ENCODE measurements at regions not wholly inside any gene's neighbourhood (a gene's known extent, or its start where the extent isn't known, plus 50 kb on each side); places are given as distances from the start of the nearest gene placed in this dataset.
"Not testable (repeated sequence)": the region's sequence is repeated elsewhere in the genome, so short reads cannot be mapped to it uniquely, and the experiment has no call there.

DNA sequence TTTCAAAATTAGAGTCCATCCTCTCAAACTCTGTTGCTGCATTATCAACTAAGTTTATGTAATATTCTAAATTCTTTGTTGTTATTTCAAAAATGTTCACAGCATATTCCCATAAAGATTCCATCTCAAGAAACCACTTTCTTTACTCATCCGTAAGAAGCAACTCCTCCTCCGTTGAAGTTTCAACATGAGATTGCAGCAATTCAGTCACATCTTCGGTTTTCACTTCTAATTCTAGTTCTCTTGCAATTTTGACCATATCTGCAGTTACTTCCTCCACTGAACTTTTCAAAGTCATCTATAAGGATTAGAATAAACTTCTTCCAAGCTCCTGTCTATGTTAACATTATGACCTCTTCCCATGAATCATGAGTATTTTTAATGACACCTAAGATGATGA, 216.6 kb upstream of the SLC7A11 start:
- ATAC-seq (ENCODE audit: insufficient number of reproducible peaks, low FRiP score, low read depth) (no peak), DNase-seq (ENCODE audit: low spot score) (no peak)
- H3K27ac ChIP-seq = no peak overlapping the region
- H3K9me3 ChIP-seq = no peaks in the 10 kb centered on the region
- TF ChIP-seq, protein P1, sequence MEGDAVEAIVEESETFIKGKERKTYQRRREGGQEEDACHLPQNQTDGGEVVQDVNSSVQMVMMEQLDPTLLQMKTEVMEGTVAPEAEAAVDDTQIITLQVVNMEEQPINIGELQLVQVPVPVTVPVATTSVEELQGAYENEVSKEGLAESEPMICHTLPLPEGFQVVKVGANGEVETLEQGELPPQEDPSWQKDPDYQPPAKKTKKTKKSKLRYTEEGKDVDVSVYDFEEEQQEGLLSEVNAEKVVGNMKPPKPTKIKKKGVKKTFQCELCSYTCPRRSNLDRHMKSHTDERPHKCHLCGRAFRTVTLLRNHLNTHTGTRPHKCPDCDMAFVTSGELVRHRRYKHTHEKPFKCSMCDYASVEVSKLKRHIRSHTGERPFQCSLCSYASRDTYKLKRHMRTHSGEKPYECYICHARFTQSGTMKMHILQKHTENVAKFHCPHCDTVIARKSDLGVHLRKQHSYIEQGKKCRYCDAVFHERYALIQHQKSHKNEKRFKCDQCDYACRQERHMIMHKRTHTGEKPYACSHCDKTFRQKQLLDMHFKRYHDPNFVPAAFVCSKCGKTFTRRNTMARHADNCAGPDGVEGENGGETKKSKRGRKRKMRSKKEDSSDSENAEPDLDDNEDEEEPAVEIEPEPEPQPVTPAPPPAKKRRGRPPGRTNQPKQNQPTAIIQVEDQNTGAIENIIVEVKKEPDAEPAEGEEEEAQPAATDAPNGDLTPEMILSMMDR (IDR thresholded peaks at IDR 0.05) = no peak
- H3K36me3 ChIP-seq = no peaks in the 10 kb centered on the region
- no peaks in the 10 kb centered on the region for H3K27me3 ChIP-seq (replicated peaks; ENCODE audit: insufficient read depth)
- H3K4me1 ChIP-seq (ENCODE audit: control insufficient read depth in 1 of 2, low read depth in 2 of 2) = no peaks in the 10 kb centered on the region
- H3K4me3 ChIP-seq = no peak overlapping the region

DNA sequence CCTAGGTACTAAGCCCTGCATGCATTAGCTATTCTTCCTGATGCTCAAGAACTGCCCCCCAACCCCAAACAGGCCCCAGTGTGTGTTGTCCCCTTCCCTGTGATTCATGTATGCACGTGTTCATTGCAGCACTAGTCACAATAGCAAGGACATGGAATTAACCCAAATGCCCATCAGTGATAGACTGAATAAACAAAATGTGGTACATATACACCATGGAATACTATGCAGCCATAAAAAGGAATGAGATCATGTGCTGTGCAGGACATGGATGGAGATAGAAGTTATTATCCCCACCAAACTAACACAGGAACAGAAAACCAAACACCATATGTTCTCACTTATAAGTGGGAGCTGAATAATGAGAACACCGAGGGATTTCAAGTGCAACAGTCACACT, 214.2 kb upstream of the SLC7A11 start:
- H3K4me1 ChIP-seq (ENCODE audit: control insufficient read depth in 1 of 2, low read depth in 2 of 2); DNase-seq (ENCODE audit: low spot score); H3K27me3 ChIP-seq (replicated peaks; ENCODE audit: insufficient read depth); H3K36me3 ChIP-seq; H3K4me3 ChIP-seq; H3K9me3 ChIP-seq; ATAC-seq (ENCODE audit: insufficient number of reproducible peaks, low FRiP score, low read depth); H3K27ac ChIP-seq: not testable (repeated sequence)

DNA sequence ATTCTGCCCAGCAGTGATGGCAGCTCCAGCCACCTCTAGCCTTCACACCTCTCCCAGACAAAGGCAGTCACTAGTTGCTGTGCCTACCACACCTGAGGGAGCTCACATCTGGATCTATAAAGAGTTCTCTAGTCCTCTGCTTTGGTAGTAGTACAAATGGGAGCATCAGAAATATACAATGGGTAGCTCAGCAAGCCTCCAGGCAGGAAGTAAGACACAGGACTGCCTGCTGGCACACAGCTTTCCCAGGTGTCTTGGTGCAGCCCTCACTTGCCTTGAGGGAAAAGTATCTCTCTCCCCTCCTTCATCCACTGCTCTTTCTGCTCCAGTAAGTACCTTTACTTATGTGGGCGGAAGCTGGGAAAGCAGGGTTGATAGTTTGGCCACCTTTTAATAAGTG, 212.9 kb upstream of the SLC7A11 start:
- no peaks in the 10 kb centered on the region for H3K9me3 ChIP-seq
- no peak overlapping the region for H3K4me3 ChIP-seq
- H3K36me3 ChIP-seq = no peaks in the 10 kb centered on the region
- H3K27me3 ChIP-seq (replicated peaks; ENCODE audit: insufficient read depth) = no peaks in the 10 kb centered on the region
- TF ChIP-seq, protein P1 (IDR thresholded peaks at IDR 0.05) = no peak
- DNase-seq (ENCODE audit: low spot score) (no peak), ATAC-seq (ENCODE audit: insufficient number of reproducible peaks, low FRiP score, low read depth) (no peak)
- peaks cover 0 to 4% of the 10 kb centered on the region in 2 donors for H3K4me1 ChIP-seq (ENCODE audit: control insufficient read depth in 1 of 2, low read depth in 2 of 2)
- H3K27ac ChIP-seq = no peak overlapping the region

DNA sequence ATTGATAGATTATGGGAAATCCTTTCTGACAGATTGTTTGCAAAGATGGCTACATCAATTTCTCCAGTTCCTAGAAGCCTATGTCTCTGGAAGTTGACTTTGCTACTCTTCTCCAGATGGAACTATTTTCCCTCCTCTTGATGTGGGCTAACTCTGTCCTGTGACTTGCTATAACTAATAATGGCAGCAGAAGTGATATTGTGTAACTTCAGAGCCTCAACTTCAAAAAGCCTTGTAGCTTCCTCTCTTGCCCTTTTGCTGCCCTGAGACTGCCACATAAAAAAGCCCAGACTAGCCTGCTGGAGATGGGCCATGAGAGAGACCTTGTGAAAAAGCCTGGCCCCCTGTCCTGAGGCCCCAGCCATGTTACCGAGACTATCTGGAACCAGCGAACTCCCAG, 210.7 kb upstream of the SLC7A11 start:
- H3K36me3 ChIP-seq = no peaks in the 10 kb centered on the region
- H3K27me3 ChIP-seq (replicated peaks; ENCODE audit: insufficient read depth) = no peaks in the 10 kb centered on the region
- DNase-seq (ENCODE audit: low spot score) (no peak), ATAC-seq (ENCODE audit: insufficient number of reproducible peaks, low FRiP score, low read depth) (no peak)
- TF ChIP-seq, protein P1 (IDR thresholded peaks at IDR 0.05) = no peak
- no peaks in the 10 kb centered on the region for H3K9me3 ChIP-seq
- H3K4me3 ChIP-seq = no peak overlapping the region
- peaks cover 0 to 4% of the 10 kb centered on the region in 2 donors for H3K4me1 ChIP-seq (ENCODE audit: control insufficient read depth in 1 of 2, low read depth in 2 of 2)
- no peak overlapping the region for H3K27ac ChIP-seq

DNA sequence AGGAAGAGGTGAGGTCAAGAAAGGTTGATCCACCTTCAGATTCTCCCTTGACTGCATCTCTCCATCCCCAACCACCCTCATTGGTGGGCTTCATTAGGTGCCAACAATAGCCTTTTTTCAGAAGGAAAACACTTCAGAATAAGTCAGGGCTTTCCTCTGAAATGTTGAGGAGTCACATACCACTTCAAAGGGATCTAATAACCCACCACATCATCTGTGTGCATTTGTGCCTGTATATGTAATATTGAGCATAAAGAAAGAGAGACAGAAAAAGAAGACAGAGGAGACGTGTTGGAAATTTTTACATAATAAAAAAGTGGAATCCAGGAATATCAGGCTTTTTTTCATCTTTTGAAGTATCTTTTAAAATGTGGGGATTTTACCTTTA, 209.1 kb upstream of the SLC7A11 start:
- TF ChIP-seq, protein P1 (IDR thresholded peaks at IDR 0.05) = no peak

DNA sequence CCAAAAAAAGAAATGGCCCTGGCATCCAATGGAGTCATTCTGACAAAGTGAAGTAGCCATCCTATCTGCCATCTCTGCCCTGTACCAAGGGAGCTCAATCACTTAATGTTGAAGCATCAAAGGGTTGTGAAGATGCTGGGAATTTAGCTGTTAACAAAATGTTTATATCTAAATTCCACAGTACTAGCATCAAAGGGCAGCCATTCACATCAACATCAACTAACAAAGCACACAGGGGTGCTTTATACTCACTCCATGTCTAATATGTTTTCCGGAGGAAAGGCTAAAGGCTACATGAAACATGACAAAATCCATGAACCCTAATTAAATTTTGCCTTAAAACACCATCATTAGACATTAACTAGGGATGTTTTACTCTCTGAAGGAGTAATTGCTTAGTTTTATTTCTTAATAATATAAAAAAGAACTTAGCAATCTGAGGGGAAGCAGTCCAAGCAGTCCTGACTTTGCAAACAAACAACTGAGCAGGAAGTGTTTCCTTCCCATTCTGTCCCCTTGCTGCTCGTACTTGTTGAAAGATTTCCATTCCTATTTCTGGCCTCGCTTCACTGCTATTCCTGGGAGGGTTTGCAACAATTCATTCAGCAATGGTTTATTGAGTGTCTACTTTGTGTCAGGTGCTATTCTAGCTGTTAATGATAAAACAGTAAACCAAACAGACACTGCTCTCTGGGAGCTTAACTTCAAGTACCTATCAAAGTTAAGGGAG, 208.6 kb upstream of the SLC7A11 start:
- H3K4me3 ChIP-seq = no peak overlapping the region
- ATAC-seq (ENCODE audit: insufficient number of reproducible peaks, low FRiP score, low read depth) = no peak
- no peaks in the 10 kb centered on the region for H3K36me3 ChIP-seq
- H3K9me3 ChIP-seq = no peaks in the 10 kb centered on the region
- TF ChIP-seq, protein P1 (IDR thresholded peaks at IDR 0.05) = no peak
- DNase-seq (ENCODE audit: low spot score) = no peak
- H3K27me3 ChIP-seq (replicated peaks; ENCODE audit: insufficient read depth) = no peaks in the 10 kb centered on the region
- H3K27ac ChIP-seq = no peak overlapping the region
- peaks cover 0 to 4% of the 10 kb centered on the region in 2 donors for H3K4me1 ChIP-seq (ENCODE audit: control insufficient read depth in 1 of 2, low read depth in 2 of 2)

More for the DNA sequence above, 209.1 kb upstream of the SLC7A11 start:
- DNase-seq (ENCODE audit: low spot score) (no peak), ATAC-seq (ENCODE audit: insufficient number of reproducible peaks, low FRiP score, low read depth) (no peak)
- Histone ChIP-seq H3K4me3 (no peak overlapping the region), H3K27me3 (replicated peaks; ENCODE audit: insufficient read depth) (no peaks in the 10 kb centered on the region), H3K36me3 (no peaks in the 10 kb centered on the region), H3K4me1 (ENCODE audit: control insufficient read depth in 1 of 2, low read depth in 2 of 2) (peaks cover 0 to 4% of the 10 kb centered on the region in 2 donors), H3K9me3 (no peaks in the 10 kb centered on the region), H3K27ac (no peak overlapping the region)
